HCT116 (cell line): ENCODE measurements at regions not wholly inside any gene's neighbourhood (a gene's known extent, or its start where the extent isn't known, plus 50 kb on each side); places are given as distances from the start of the nearest gene placed in this dataset.

Experiments
- ATF3 ChIP-seq: IDR thresholded peaks from 2 replicates; pipeline ENCODE4 v1.6.1; 2012
- CEBPB ChIP-seq: IDR thresholded peaks from 2 replicates; pipeline ENCODE4 v1.6.1; 2012; ENCODE audit warnings: low read depth
- ELF1 ChIP-seq: IDR thresholded peaks from 2 replicates; pipeline ENCODE4 v1.6.1; 2012; ENCODE audit warnings: low read depth, borderline replicate concordance
- EZH2 ChIP-seq: fragments of 200-600 bp; sonication (generic); IDR thresholded peaks from 2 replicates; pipeline ENCODE4 v1.6.1; 2017; ENCODE audit warnings: antibody characterized with exemption, mixed run types
- MAX ChIP-seq: IDR thresholded peaks from 2 replicates; pipeline ENCODE4 v1.6.1; 2012
- POLR2A ChIP-seq: IDR thresholded peaks from 2 replicates; pipeline ENCODE4 v1.7.0; 2011; ENCODE audit warnings: borderline replicate concordance; ENCODE audit not compliant: insufficient read depth, insufficient read length; ENCODE audit errors: extremely low read depth
- POLR2AphosphoS5 ChIP-seq: IDR thresholded peaks from 2 replicates; pipeline ENCODE4 v1.6.1; 2011; ENCODE audit warnings: mild to moderate bottlenecking, low read depth, low read length, moderate library complexity
- REST ChIP-seq: IDR thresholded peaks from 2 replicates; pipeline ENCODE4 v1.6.1; 2012; ENCODE audit warnings: low read depth
- SP1 ChIP-seq: IDR thresholded peaks from 2 replicates; pipeline ENCODE4 v1.6.1; 2012; ENCODE audit warnings: low read depth
- SRF ChIP-seq: IDR thresholded peaks from 2 replicates; pipeline ENCODE4 v1.6.1; 2012; ENCODE audit warnings: low read depth
- TCF7L2 ChIP-seq: IDR thresholded peaks from 2 replicates; pipeline ENCODE4 v1.7.0; 2011; ENCODE audit warnings: borderline replicate concordance, inconsistent platforms; ENCODE audit not compliant: insufficient read depth, insufficient read length; ENCODE audit errors: extremely low read depth
- YY1 ChIP-seq: IDR thresholded peaks from 2 replicates; pipeline ENCODE4 v1.6.1; 2011; ENCODE audit warnings: low read length, low read depth, moderate library complexity, mild to moderate bottlenecking; ENCODE audit not compliant: insufficient replicate concordance; ENCODE audit errors: extremely low read depth
- ZNF274 ChIP-seq: fragments of 200-500 bp; sonication (Bioruptor generic); IDR thresholded peaks from 2 replicates; pipeline ENCODE4 v1.6.1; 2014; ENCODE audit warnings: mild to moderate bottlenecking, low read depth, low read length, inconsistent platforms
- TF ChIP-seq, protein P1 (sequence below), 3 experiments: fragments of 200-600 bp in 1 of 3; sonication (generic) in 1 of 3; IDR thresholded peaks in 2 of 3; conservative IDR thresholded peaks in 1 of 3; 2 replicates each; pipeline ENCODE4 v1.5.1; 2012 to 2017; ENCODE audit warnings: low read depth in 2 of 3, low read length in 2 of 3, antibody characterized with exemption in 1 of 3, borderline replicate concordance in 1 of 3, control low read depth in 1 of 3, mild to moderate bottlenecking in 1 of 3, mixed read lengths in 1 of 3, mixed run types in 1 of 3, moderate library complexity in 1 of 3; ENCODE audit not compliant: insufficient read depth in 1 of 3

DNA sequence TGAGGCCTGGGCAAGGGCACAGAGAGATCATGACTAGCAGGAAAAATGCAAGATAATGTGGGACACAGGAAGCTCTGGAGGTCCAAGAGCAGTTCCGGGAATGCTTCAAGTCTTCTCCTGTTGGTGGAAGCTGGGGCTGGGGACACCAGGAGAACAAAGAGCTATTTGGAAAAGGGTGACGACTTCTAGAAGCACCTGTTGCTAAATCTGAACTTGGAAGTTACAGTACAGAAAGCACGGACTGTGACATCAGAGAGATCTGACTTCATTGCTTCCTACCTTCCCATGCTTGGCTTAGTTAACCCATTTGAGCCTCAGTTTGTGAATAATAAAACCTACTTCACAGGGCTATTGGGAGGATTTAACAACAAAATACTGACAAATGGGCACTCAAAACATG lies 52.7 kb upstream of the NEO1 start:
- no peak for TF ChIP-seq MAX
- TF ChIP-seq EZH2: no peak
- no peak for TF ChIP-seq CEBPB
- no peak for TF ChIP-seq SP1
- TF ChIP-seq REST: no peak
- TF ChIP-seq POLR2A: no peak
- TF ChIP-seq, protein P1, sequence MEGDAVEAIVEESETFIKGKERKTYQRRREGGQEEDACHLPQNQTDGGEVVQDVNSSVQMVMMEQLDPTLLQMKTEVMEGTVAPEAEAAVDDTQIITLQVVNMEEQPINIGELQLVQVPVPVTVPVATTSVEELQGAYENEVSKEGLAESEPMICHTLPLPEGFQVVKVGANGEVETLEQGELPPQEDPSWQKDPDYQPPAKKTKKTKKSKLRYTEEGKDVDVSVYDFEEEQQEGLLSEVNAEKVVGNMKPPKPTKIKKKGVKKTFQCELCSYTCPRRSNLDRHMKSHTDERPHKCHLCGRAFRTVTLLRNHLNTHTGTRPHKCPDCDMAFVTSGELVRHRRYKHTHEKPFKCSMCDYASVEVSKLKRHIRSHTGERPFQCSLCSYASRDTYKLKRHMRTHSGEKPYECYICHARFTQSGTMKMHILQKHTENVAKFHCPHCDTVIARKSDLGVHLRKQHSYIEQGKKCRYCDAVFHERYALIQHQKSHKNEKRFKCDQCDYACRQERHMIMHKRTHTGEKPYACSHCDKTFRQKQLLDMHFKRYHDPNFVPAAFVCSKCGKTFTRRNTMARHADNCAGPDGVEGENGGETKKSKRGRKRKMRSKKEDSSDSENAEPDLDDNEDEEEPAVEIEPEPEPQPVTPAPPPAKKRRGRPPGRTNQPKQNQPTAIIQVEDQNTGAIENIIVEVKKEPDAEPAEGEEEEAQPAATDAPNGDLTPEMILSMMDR (IDR thresholded peaks at IDR 0.05 in 2 of 3, conservative IDR thresholded peaks at IDR 0.05 in 1 of 3; ENCODE audit: borderline replicate concordance in 1 of 3, insufficient read depth in 1 of 3, low read depth in 2 of 3, low read length in 2 of 3): no peak
- no peak for TF ChIP-seq YY1
- TF ChIP-seq ATF3: no peak
- no peak for TF ChIP-seq ZNF274
- TF ChIP-seq SRF: no peak
- TF ChIP-seq POLR2AphosphoS5: no peak
- no peak for TF ChIP-seq ELF1
- TF ChIP-seq TCF7L2: no peak
